H9 (cell line): ENCODE measurements at regions not wholly inside any gene's neighbourhood (a gene's known extent, or its start where the extent isn't known, plus 50 kb on each side); places are given as distances from the start of the nearest gene placed in this dataset.

Experiments
- DNase-seq: peaks from one replicate; pipeline ENCODE4 v3.0.0-alpha.2; 2017
- H2AFZ ChIP-seq: one replicate; pipeline ENCODE4 v1.6.1; 2013; ENCODE audit warnings: mild to moderate bottlenecking, low read length, control low read depth, moderate library complexity
- H2AK5ac ChIP-seq: 2 replicates; pipeline ENCODE4 v1.6.1; 2013; ENCODE audit warnings: low read length, control low read depth, mixed read lengths; ENCODE audit not compliant: insufficient read length
- H2BK120ac ChIP-seq: one replicate; pipeline ENCODE4 v1.6.1; 2013; ENCODE audit warnings: low read depth, mild to moderate bottlenecking, low read length, control low read depth, inconsistent platforms; ENCODE audit not compliant: poor library complexity, severe bottlenecking
- H2BK12ac ChIP-seq: 2 replicates; pipeline ENCODE4 v1.6.1; 2013; ENCODE audit warnings: low read length, control low read depth, mixed read lengths, low read depth; ENCODE audit not compliant: insufficient read length
- H2BK15ac ChIP-seq: 2 replicates; pipeline ENCODE4 v1.6.1; 2013; ENCODE audit warnings: low read depth, low read length, control low read depth
- H2BK20ac ChIP-seq: one replicate; pipeline ENCODE4 v1.6.1; 2013; ENCODE audit warnings: low read depth, mild to moderate bottlenecking, low read length, control low read depth, inconsistent platforms; ENCODE audit not compliant: poor library complexity, severe bottlenecking
- H2BK5ac ChIP-seq: 2 replicates; pipeline ENCODE4 v1.6.1; 2013; ENCODE audit warnings: low read length, control low read depth, mixed read lengths; ENCODE audit not compliant: insufficient read length
- H3K14ac ChIP-seq: 2 replicates; pipeline ENCODE4 v1.6.1; 2013; ENCODE audit warnings: low read length, control low read depth; ENCODE audit not compliant: insufficient read depth
- H3K18ac ChIP-seq: 2 replicates; pipeline ENCODE4 v1.6.1; 2013; ENCODE audit warnings: low read depth, mild to moderate bottlenecking, mixed read lengths, low read length, control low read depth; ENCODE audit not compliant: insufficient read length
- H3K23ac ChIP-seq: 2 replicates; pipeline ENCODE4 v1.6.1; 2013; ENCODE audit warnings: low read length, control low read depth, mixed read lengths, low read depth; ENCODE audit not compliant: insufficient read length
- H3K23me2 ChIP-seq: 2 replicates; pipeline ENCODE4 v1.6.1; 2013; ENCODE audit warnings: low read depth, mild to moderate bottlenecking, mixed read lengths, low read length, control low read depth; ENCODE audit not compliant: insufficient read length, poor library complexity, severe bottlenecking
- H3K27ac ChIP-seq: 2 replicates; pipeline ENCODE4 v1.5.1; 2013; ENCODE audit warnings: low read length, control low read depth, mixed read lengths, low read depth; ENCODE audit not compliant: insufficient read length
- H3K27me3 ChIP-seq: 2 replicates; pipeline ENCODE4 v1.6.1; 2013; ENCODE audit warnings: low read length, control low read depth, inconsistent platforms; ENCODE audit not compliant: insufficient read depth
- H3K4ac ChIP-seq: 2 replicates; pipeline ENCODE4 v1.6.1; 2013; ENCODE audit warnings: low read depth, mild to moderate bottlenecking, control low read depth, inconsistent platforms, low read length, moderate library complexity
- H3K4me1 ChIP-seq: 2 replicates; pipeline ENCODE4 v1.6.1; 2013; ENCODE audit warnings: low read length, control low read depth, inconsistent platforms; ENCODE audit not compliant: insufficient read depth
- H3K4me2 ChIP-seq: 2 replicates; pipeline ENCODE4 v1.6.1; 2013; ENCODE audit warnings: low read length, control low read depth, mixed read lengths; ENCODE audit not compliant: insufficient read length, insufficient read depth
- H3K56ac ChIP-seq: 2 replicates; pipeline ENCODE4 v1.6.1; 2013; ENCODE audit warnings: low read depth, mild to moderate bottlenecking, mixed read lengths, low read length, control low read depth; ENCODE audit not compliant: insufficient read length
- H3K79me1 ChIP-seq: 2 replicates; pipeline ENCODE4 v1.6.1; 2013; ENCODE audit warnings: low read depth, mild to moderate bottlenecking, moderate library complexity, low read length, control low read depth, inconsistent platforms; ENCODE audit not compliant: insufficient read depth, poor library complexity, severe bottlenecking
- H3K79me2 ChIP-seq: 2 replicates; pipeline ENCODE4 v1.6.1; 2013; ENCODE audit warnings: low read length, control low read depth, inconsistent platforms; ENCODE audit not compliant: insufficient read depth
- H3K9ac ChIP-seq: 2 replicates; pipeline ENCODE4 v1.6.1; 2013; ENCODE audit warnings: low read length, control low read depth, mixed read lengths; ENCODE audit not compliant: insufficient read length; ENCODE audit errors: extremely low read depth
- H3K9me3 ChIP-seq: one replicate; pipeline ENCODE4 v1.6.1; 2013; ENCODE audit warnings: low read depth, low read length, inconsistent platforms; ENCODE audit not compliant: control insufficient read depth
- H3T11ph ChIP-seq: one replicate; pipeline ENCODE4 v1.6.1; 2013; ENCODE audit warnings: mild to moderate bottlenecking, low read length, control low read depth, inconsistent platforms
- H4K20me1 ChIP-seq: one replicate; pipeline ENCODE4 v1.6.1; 2013; ENCODE audit not compliant: control insufficient read depth, insufficient read length, insufficient read depth
- H4K5ac ChIP-seq: 2 replicates; pipeline ENCODE4 v1.6.1; 2013; ENCODE audit warnings: low read depth, mild to moderate bottlenecking, mixed read lengths, low read length, control low read depth; ENCODE audit not compliant: insufficient read length
- H4K8ac ChIP-seq: replicated peaks from 2 replicates; pipeline ENCODE4 v1.6.1; 2013; ENCODE audit warnings: low read length, control low read depth, mixed read lengths, low read depth; ENCODE audit not compliant: insufficient read length
- H4K91ac ChIP-seq: 2 replicates; pipeline ENCODE4 v1.6.1; 2013; ENCODE audit warnings: low read depth, mild to moderate bottlenecking, moderate library complexity, mixed read lengths, low read length, control low read depth; ENCODE audit not compliant: insufficient read length
- H3K27ac Mint-ChIP-seq, 3 experiments: 2 replicates in 2 of 3; 3 replicates in 1 of 3; pipeline ENCODE4 v1.8.0; 2020 to 2021; ENCODE audit warnings: mixed read lengths in 3 of 3, mild to moderate bottlenecking in 1 of 3, moderate library complexity in 1 of 3
- H3K27me3 Mint-ChIP-seq: 2 replicates; pipeline ENCODE4 v1.8.0; 2021; ENCODE audit warnings: low read depth, mild to moderate bottlenecking, moderate library complexity, mixed read lengths
- H3K36me3 Mint-ChIP-seq, 3 experiments: 2 replicates in 2 of 3; 3 replicates in 1 of 3; pipeline ENCODE4 v1.8.0; 2020 to 2021; ENCODE audit warnings: low read depth in 3 of 3, mixed read lengths in 3 of 3; ENCODE audit not compliant: insufficient read depth in 1 of 3
- H3K4me1 Mint-ChIP-seq, 2 experiments: 2 replicates each; pipeline ENCODE4 v1.8.0; 2020; ENCODE audit warnings: mixed read lengths in 2 of 2
- H3K4me3 Mint-ChIP-seq, 2 experiments: 2 replicates in 1 of 2; 3 replicates in 1 of 2; pipeline ENCODE4 v1.8.0; 2020 to 2021; ENCODE audit warnings: mild to moderate bottlenecking in 2 of 2, mixed read lengths in 2 of 2, moderate library complexity in 1 of 2
- H3K9me3 Mint-ChIP-seq, 2 experiments: 2 replicates in 1 of 2; 3 replicates in 1 of 2; pipeline ENCODE4 v1.8.0; 2020; ENCODE audit warnings: mild to moderate bottlenecking in 2 of 2, mixed read lengths in 2 of 2, moderate library complexity in 1 of 2
- WGBS: extraction: QIAGEN DNeasy Blood & Tissue Kit; methylation state at CpG from one replicate; pipeline ENCODE4 v1.1.7; 2013; ENCODE audit warnings: missing lambda C conversion rate, low lambda C conversion rate, mixed read lengths; ENCODE audit not compliant: insufficient read length; ENCODE audit errors: extremely low coverage; 5-methylcytosine and 5-hydroxymethylcytosine counted together
- TF ChIP-seq, protein P1 (sequence below): fragments of 200-600 bp; sonication (generic); conservative IDR thresholded peaks from 3 replicates; pipeline ENCODE4 v1.8.0; 2021; ENCODE audit warnings: antibody characterized with exemption, mild to moderate bottlenecking

DNA sequence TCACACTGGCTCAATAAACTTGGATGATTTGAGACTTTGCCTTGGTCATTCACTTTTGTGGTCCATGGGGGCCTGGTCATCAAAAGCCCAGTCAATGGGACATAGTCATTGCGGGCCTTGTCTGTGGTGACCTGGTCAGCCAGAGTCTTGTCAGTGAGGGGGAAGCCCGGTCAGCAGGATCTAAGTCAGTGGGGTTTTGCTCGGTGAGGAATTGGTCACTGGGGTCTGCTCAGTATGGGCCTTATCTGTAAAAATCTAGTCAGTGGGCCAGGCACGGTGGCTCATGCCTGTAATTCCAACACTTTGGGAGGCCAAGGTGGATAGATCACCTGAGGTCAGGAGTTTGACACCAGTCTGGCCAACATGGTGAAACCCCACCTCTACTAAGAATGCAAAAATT is 63.7 kb upstream of the TPM4 start:
- no peaks in the 10 kb centered on the region for H3K23me2 ChIP-seq
- Mint-ChIP-seq H3K4me1 (no peaks in the 10 kb centered on the region), H3K27me3 (peaks cover 6% of the 10 kb centered on the region), H3K9me3 (peaks cover 71 to 94% of the 10 kb centered on the region in 2 experiments), H3K27ac (no peak overlapping the region), H3K36me3 (peaks cover 0 to 30% (median 14%) of the 10 kb centered on the region in 3 experiments; a peak in 5 of 7 replicates), H3K4me3 (no peak overlapping the region)
- H2AFZ ChIP-seq = no peak overlapping the region
- no peak overlapping the region for H3K14ac ChIP-seq
- H3K27ac ChIP-seq = no peak overlapping the region
- no peak overlapping the region for H2BK15ac ChIP-seq
- no peaks in the 10 kb centered on the region for H4K20me1 ChIP-seq
- no peaks in the 10 kb centered on the region for H3K79me2 ChIP-seq
- no peak overlapping the region for H3K4ac ChIP-seq
- H3K4me2 ChIP-seq = no peak overlapping the region
- H2BK120ac ChIP-seq = no peak overlapping the region
- H2AK5ac ChIP-seq = no peak overlapping the region
- no peaks in the 10 kb centered on the region for H3K27me3 ChIP-seq
- TF ChIP-seq, protein P1, sequence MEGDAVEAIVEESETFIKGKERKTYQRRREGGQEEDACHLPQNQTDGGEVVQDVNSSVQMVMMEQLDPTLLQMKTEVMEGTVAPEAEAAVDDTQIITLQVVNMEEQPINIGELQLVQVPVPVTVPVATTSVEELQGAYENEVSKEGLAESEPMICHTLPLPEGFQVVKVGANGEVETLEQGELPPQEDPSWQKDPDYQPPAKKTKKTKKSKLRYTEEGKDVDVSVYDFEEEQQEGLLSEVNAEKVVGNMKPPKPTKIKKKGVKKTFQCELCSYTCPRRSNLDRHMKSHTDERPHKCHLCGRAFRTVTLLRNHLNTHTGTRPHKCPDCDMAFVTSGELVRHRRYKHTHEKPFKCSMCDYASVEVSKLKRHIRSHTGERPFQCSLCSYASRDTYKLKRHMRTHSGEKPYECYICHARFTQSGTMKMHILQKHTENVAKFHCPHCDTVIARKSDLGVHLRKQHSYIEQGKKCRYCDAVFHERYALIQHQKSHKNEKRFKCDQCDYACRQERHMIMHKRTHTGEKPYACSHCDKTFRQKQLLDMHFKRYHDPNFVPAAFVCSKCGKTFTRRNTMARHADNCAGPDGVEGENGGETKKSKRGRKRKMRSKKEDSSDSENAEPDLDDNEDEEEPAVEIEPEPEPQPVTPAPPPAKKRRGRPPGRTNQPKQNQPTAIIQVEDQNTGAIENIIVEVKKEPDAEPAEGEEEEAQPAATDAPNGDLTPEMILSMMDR = no peak
- H3K9ac ChIP-seq = no peak overlapping the region
- no peak overlapping the region for H4K91ac ChIP-seq
- no peak overlapping the region for H3K56ac ChIP-seq
- WGBS = no CpG with 5 or more reads among the region's 4 CpGs
- H3K79me1 ChIP-seq = no peaks in the 10 kb centered on the region
- H3T11ph ChIP-seq = no peak overlapping the region
- no peak for DNase-seq
- no peak overlapping the region for H4K8ac ChIP-seq
- no peak overlapping the region for H4K5ac ChIP-seq
- H3K18ac ChIP-seq = no peak overlapping the region
- no peaks in the 10 kb centered on the region for H3K4me1 ChIP-seq
- peaks cover 62% of the 10 kb centered on the region for H3K9me3 ChIP-seq
- no peak overlapping the region for H3K23ac ChIP-seq
- no peak overlapping the region for H2BK12ac ChIP-seq
- H2BK5ac ChIP-seq = no peak overlapping the region
- no peak overlapping the region for H2BK20ac ChIP-seq
